ENCODE measurements at regions not wholly inside any gene's neighbourhood (a gene's known extent, or its start where the extent isn't known, plus 50 kb on each side); places are given as distances from the start of the nearest gene placed in this dataset.

DNA sequence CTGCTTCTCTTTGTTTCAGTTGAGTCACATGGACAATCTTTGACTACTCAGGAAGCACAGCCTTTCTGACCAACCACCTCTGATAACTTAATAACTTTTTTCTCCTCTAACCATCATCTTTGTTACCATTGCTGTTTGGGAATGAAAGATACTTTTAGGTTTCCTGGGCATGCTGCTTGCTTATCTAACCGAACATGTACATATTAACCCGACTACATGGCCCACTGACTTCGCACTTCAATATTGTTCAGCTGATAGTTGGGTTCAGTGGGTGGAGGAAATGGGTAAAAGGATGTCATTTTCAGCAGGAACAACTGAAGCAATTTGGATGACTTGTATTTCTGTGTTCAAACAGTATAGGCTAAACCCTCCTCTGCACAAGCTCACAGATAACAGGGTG lies 214.3 kb downstream of the SQOR start:
- Histone ChIP-seq H3K4me1 (ENCODE audit: control insufficient read depth, low read length) (no peaks in the 10 kb centered on the region), H3K4me2 (ENCODE audit: low read length) (no peak overlapping the region), H3K4me3 (ENCODE audit: low read length) (no peak overlapping the region), H3K27me3 (ENCODE audit: control insufficient read depth, low read length) (no peaks in the 10 kb centered on the region), H4K20me1 (ENCODE audit: control insufficient read depth, insufficient read depth, low read depth, low read length) (no peaks in the 10 kb centered on the region), H3K9me3 (ENCODE audit: control insufficient read depth, insufficient read depth, low read length) (0 out of 2 replicates have a peak, but pooled peaks cover 6% of the 10 kb centered on the region), H3F3A (ENCODE audit: control insufficient read depth, insufficient read depth) (no peaks in the 10 kb centered on the region), H3K79me2 (ENCODE audit: control insufficient read depth, low read length) (no peaks in the 10 kb centered on the region), H3K27ac (ENCODE audit: low read depth, low read length) (no peak overlapping the region), H3K36me3 (ENCODE audit: control insufficient read depth, low read length) (no peaks in the 10 kb centered on the region), H3K9me2 (replicated peaks; ENCODE audit: control insufficient read depth, low read length) (no peaks in the 10 kb centered on the region)
- no peak for TF ChIP-seq EZH2phosphoT487 (IDR thresholded peaks at IDR 0.05; ENCODE audit: borderline replicate concordance, low read length)
- TF ChIP-seq, protein P1, sequence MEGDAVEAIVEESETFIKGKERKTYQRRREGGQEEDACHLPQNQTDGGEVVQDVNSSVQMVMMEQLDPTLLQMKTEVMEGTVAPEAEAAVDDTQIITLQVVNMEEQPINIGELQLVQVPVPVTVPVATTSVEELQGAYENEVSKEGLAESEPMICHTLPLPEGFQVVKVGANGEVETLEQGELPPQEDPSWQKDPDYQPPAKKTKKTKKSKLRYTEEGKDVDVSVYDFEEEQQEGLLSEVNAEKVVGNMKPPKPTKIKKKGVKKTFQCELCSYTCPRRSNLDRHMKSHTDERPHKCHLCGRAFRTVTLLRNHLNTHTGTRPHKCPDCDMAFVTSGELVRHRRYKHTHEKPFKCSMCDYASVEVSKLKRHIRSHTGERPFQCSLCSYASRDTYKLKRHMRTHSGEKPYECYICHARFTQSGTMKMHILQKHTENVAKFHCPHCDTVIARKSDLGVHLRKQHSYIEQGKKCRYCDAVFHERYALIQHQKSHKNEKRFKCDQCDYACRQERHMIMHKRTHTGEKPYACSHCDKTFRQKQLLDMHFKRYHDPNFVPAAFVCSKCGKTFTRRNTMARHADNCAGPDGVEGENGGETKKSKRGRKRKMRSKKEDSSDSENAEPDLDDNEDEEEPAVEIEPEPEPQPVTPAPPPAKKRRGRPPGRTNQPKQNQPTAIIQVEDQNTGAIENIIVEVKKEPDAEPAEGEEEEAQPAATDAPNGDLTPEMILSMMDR (IDR thresholded peaks at IDR 0.05; ENCODE audit: low read depth, low read length, poor library complexity, severe bottlenecking): no peak

DNA sequence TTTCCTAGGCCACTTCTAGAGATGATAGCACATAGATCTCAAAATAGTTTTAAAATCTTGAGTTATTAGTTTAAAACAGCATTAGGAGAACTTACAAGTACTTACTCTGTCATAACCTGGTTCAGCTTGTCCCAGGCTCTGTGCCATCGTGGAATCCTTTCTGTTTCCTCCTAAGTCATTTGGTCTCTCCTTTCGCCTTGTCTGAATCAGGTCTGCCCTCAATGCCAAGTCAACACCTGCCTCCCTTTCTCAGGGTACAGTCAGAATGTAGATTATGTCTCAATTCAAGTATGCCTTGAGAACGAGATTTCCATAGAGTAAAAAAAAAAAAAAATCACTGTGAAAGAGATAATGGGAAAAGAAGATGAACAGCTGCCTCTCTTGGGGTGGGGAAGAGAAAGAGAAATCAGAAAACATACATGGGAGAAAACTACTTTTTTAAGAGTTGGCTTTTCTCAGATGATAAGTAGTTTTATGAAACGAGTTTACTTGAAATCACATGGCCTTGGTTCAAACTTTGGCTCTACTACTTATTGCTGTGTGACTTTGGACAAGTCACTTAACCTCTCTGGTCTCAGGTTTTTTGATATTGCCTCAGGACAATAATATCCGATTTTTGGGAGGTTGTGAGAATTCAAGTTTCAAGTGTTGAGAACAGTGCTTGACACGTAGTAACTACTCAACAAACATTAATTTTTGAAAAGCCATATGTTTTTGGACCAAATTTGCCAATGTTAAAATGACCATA lies 219.8 kb downstream of the SQOR start:
- Histone ChIP-seq H3K36me3 (ENCODE audit: control insufficient read depth, low read length) (no peaks in the 10 kb centered on the region), H3K27me3 (ENCODE audit: control insufficient read depth, low read length) (no peaks in the 10 kb centered on the region), H3K4me2 (ENCODE audit: low read length) (no peak overlapping the region), H3K4me1 (ENCODE audit: control insufficient read depth, low read length) (no peaks in the 10 kb centered on the region), H4K20me1 (ENCODE audit: control insufficient read depth, insufficient read depth, low read depth, low read length) (no peaks in the 10 kb centered on the region), H3K79me2 (ENCODE audit: control insufficient read depth, low read length) (no peaks in the 10 kb centered on the region), H3K9me2 (replicated peaks; ENCODE audit: control insufficient read depth, low read length) (no peaks in the 10 kb centered on the region), H3F3A (ENCODE audit: control insufficient read depth, insufficient read depth) (no peaks in the 10 kb centered on the region), H3K27ac (ENCODE audit: low read depth, low read length) (no peak overlapping the region), H3K9me3 (ENCODE audit: control insufficient read depth, insufficient read depth, low read length) (peaks cover 6% of the 10 kb centered on the region; the same call in 1 of the 2 replicates), H3K4me3 (ENCODE audit: low read length) (no peak overlapping the region)
- no peak for TF ChIP-seq EZH2phosphoT487 (IDR thresholded peaks at IDR 0.05; ENCODE audit: borderline replicate concordance, low read length)
- TF ChIP-seq, protein P1 (IDR thresholded peaks at IDR 0.05; ENCODE audit: low read depth, low read length, poor library complexity, severe bottlenecking): no peak

DNA sequence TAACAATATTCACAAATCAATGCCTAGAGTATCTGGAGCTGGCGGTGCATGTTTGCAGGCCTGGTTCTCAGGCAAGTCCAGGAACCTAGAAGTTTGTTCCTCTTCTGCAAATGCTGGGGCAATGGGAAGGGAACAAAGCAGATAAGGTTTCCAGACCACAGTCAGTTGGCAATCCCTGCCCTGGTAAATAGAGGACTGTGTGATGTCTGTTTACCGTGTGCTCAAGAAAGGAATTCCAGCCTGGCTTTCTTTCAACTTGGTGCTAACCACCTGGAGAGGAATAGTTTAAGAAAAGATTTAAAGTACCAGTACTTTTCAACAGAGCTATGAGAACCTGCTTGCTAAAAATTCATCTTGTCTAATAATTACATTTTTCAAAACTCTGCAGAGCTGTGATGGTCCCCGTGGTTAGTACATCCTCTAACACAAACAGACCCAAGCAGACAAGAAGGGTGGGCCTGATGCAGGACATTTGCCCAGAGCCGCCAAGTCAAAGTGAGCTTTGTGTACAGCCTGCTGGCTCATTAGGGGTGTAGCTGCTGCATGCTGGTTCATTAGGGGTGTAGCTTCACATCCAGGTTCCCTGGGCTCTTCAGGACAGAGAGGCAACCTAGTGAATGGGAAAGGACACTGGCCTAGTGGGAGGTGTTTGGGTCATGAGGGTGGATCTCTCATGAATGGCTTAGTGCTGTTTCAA lies 220.5 kb downstream of the SQOR start:
- H3K36me3 ChIP-seq (ENCODE audit: control insufficient read depth, low read length): no peaks in the 10 kb centered on the region
- no peaks in the 10 kb centered on the region for H3K4me1 ChIP-seq (ENCODE audit: control insufficient read depth, low read length)
- no peaks in the 10 kb centered on the region for H3K27me3 ChIP-seq (ENCODE audit: control insufficient read depth, low read length)
- H3K79me2 ChIP-seq (ENCODE audit: control insufficient read depth, low read length): no peaks in the 10 kb centered on the region
- no peaks in the 10 kb centered on the region for H3F3A ChIP-seq (ENCODE audit: control insufficient read depth, insufficient read depth)
- no peak overlapping the region for H3K27ac ChIP-seq (ENCODE audit: low read depth, low read length)
- no peaks in the 10 kb centered on the region for H4K20me1 ChIP-seq (ENCODE audit: control insufficient read depth, insufficient read depth, low read depth, low read length)
- H3K9me2 ChIP-seq (replicated peaks; ENCODE audit: control insufficient read depth, low read length): no peaks in the 10 kb centered on the region
- H3K4me3 ChIP-seq (ENCODE audit: low read length): no peak overlapping the region
- TF ChIP-seq EZH2phosphoT487 (IDR thresholded peaks at IDR 0.05; ENCODE audit: borderline replicate concordance, low read length): no peak
- no peak overlapping the region for H3K4me2 ChIP-seq (ENCODE audit: low read length)
- H3K9me3 ChIP-seq (ENCODE audit: control insufficient read depth, insufficient read depth, low read length): peaks cover 2% of the 10 kb centered on the region; the same call in 1 of the 2 replicates
